HTR-8/SVneo (cell line): ENCODE measurements at regions not wholly inside any gene's neighbourhood (a gene's known extent, or its start where the extent isn't known, plus 50 kb on each side); places are given as distances from the start of the nearest gene placed in this dataset.
"Not testable (repeated sequence)": the region's sequence is repeated elsewhere in the genome, so short reads cannot be mapped to it uniquely, and the experiment has no call there.

ENCODE experiments used
- DNase-seq: peaks from one replicate; pipeline ENCODE4 v3.0.0; 2011; ENCODE audit warnings: low spot score, mixed read lengths; ENCODE audit not compliant: insufficient read length
- FAIRE-seq: peaks from 2 replicates; lab custom pipeline; 2011; peaks lifted over from hg19 to GRCh38; lab: Jason Lieb, UNC

- no peak for DNase-seq
- no peak for FAIRE-seq
Measured at GRCh38 chr4:165802452-165802851, 70.6 kb upstream of the TLL1 start.

- no peak for FAIRE-seq
- no peak for DNase-seq
Measured at GRCh38 chr4:165803005-165803404, 70.0 kb upstream of the TLL1 start.

GRCh38 chr4:165805406-165805805, 67.6 kb upstream of the TLL1 start:
- FAIRE-seq = no peak
- DNase-seq = no peak

DNA sequence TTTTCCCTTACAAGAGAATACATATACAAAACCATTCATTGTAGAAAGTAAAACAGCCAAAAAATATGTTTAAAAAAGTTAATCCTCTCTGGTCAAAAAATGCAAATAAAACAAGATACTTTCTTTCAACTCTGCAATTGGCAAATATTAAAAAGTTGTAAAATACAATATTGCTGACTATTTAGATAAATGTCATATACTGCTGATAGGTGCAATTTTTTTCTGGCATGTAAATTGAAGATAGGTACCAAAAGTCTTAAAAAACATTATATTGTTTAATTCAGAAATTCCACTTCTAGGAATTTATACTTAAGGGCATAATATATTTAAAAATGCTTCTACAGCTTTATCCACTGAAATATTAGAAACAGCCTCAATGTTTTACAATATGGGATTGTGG, 66.4 kb upstream of the TLL1 start:
- no peak for DNase-seq
- FAIRE-seq = no peak

DNA sequence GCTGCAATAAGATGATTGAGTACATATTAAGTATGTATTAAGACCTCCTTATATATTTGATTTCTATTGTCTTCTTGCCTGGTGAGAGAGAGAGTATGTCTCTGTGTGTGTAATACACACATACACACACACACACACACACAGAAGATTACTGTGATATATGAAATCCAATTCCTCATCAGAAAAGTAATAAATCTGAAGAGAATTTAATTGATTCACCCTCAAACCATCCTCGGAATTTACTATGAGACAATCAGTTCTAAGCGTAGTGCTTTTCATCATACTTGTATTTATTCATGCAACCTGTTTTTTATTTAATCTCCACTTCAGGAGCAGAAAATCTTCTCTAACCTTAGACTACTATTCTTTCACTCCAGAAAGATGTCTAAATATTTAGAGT, 62.3 kb upstream of the TLL1 start:
- peak; percentile 50 for DNase-seq
- peak; percentile 13 for FAIRE-seq

GRCh38 chr4:165813606-165814005, 59.4 kb upstream of the TLL1 start:
- no peak for FAIRE-seq

GRCh38 chr4:165814256-165815020, 58.6 kb upstream of the TLL1 start:
- FAIRE-seq = no peak
- no peak for DNase-seq

More at GRCh38 chr4:165813606-165814005, 59.4 kb upstream of the TLL1 start:
- no peak for DNase-seq

- not testable (repeated sequence) for FAIRE-seq
Measured at GRCh38 chr4:165819126-165819525, 53.9 kb upstream of the TLL1 start.

More at GRCh38 chr4:165819126-165819525, 53.9 kb upstream of the TLL1 start:
- not testable (repeated sequence) for DNase-seq
